ENCODE measurements at regions not wholly inside any gene's neighbourhood (a gene's known extent, or its start where the extent isn't known, plus 50 kb on each side); places are given as distances from the start of the nearest gene placed in this dataset.

DNA sequence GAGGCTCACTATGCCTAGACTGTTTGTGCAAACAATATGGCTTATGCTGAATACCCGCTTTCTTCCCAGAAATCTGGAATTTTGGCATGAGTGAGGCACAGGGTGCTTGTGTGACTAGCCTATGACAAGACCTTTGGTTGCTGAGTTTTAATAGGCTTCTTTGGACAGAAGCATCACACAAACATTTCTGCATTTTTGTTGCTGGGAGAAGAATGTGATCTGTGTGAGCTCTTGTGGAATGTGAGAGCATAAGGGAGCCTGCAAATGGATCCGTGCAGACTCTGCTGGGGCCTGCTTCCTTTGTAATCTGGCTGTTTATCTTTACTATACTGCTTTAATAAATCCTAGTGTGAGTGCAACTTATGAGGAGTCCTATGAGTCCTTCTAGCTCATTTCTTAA is 83.0 kb upstream of the ZDHHC17 start:
- Mint-ChIP-seq H3K4me1 (no peaks in the 10 kb centered on the region), H3K36me3 (no peaks in the 10 kb centered on the region), H3K9me3 (no peaks in the 10 kb centered on the region), H3K27me3 (no peaks in the 10 kb centered on the region), H3K27ac (no peak overlapping the region), H3K4me3 (no peak overlapping the region)
- ATAC-seq: no peak

DNA sequence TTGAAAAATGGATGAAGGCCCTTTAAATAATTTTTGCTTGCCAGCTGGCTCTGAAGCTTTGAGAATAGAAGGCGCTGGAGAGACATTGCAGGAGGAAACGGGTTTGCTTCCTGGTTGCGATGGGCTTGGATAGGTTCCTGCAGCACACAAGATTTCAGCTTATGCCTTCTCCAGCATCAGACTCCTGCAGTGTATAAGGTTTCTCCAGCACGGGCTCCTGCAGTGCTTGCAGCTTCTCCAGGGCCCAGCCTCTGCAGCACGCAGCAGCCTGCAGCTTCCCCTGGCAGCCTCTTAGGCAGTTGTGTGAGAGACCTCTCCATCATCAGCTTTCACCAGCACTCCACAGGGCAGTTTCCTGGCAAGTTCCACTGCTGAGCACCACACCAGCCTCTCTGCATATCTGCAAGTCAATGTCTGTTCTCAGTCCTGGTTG is 78.7 kb upstream of the ZDHHC17 start:
- no peaks in the 10 kb centered on the region for H3K36me3 Mint-ChIP-seq
- no peaks in the 10 kb centered on the region for H3K4me1 Mint-ChIP-seq
- no peak overlapping the region for H3K27ac Mint-ChIP-seq
- no peak for ATAC-seq
- H3K9me3 Mint-ChIP-seq: no peaks in the 10 kb centered on the region
- no peaks in the 10 kb centered on the region for H3K27me3 Mint-ChIP-seq
- no peak overlapping the region for H3K4me3 Mint-ChIP-seq

DNA sequence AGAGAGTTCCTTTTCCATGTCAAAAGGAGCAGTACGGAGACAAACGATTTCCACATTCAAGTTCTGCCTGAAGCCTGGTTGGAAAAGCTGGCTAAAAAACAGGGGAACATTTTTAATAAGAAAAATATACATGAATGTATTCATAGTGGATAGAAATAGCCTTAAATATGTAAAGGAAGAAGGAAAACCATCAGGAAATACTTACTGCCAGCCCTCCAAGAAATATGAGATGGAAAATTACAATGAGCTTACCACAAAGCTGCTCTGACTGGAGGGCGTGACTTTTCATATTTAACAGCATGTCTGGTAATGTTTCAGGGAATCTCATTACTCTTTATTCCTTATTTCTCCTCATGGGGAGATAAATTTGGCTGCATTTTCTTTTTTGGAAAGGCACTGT is 75.9 kb upstream of the ZDHHC17 start:
- Mint-ChIP-seq H3K4me1 (no peaks in the 10 kb centered on the region), H3K4me3 (no peak overlapping the region), H3K27me3 (no peaks in the 10 kb centered on the region), H3K9me3 (no peaks in the 10 kb centered on the region), H3K27ac (no peak overlapping the region), H3K36me3 (no peaks in the 10 kb centered on the region)
- ATAC-seq: no peak

DNA sequence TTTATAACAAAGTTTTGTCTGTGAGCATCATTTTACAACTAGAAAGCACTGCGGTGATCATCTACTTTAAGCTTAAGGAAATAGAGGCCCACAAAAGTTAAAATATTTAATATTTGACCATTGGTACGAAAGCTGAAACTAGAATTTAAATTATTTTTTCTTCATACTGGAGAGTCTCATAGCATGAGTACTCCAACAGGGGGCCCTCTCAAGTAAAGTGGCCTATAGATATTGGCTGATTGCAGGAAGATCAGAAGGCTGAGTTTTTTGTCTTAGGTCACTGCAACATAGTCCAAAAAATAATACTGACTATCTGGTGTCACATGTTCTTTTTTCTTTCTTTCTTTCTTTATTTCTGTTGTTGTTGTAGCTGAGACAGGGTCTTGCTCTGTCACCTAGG is 75.3 kb upstream of the ZDHHC17 start:
- H3K27ac Mint-ChIP-seq: no peak overlapping the region
- H3K4me3 Mint-ChIP-seq: no peak overlapping the region
- no peaks in the 10 kb centered on the region for H3K9me3 Mint-ChIP-seq
- H3K4me1 Mint-ChIP-seq: no peaks in the 10 kb centered on the region
- H3K27me3 Mint-ChIP-seq: no peaks in the 10 kb centered on the region
- H3K36me3 Mint-ChIP-seq: no peaks in the 10 kb centered on the region
- ATAC-seq: no peak

DNA sequence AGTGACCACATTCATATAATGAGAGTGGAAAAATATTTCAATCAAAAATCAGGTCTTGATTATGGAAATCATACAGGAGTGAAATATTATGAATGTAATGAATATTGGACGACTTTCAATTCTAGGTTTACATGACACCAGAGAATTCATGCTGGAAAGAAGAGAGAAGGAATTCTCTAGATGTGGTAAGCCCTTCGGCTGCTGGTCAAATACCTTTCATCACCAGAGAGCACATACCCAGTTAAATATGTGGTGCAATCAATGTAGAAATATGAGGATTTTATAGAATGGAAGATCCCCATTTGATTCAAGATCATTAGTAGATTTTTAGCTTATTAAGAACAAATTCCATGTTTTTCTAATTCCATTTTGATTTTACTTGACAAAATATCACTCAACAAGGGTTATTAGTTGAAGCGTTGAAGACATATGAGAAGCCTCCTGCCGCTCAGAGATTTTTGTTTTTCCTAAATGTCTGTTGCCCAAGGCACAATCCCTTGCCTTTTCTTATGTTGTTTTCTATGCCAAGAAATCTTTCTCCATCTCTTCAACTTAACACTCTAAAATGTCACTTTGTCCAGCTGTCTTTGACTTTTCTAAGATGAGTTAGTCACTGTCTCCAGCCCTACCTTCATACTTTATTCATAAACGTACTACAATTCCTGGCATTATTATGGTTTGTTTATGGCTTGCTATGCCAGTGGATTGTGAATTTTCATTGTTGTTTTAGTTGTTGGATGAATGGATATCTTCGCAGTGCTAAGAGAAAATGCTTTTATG is 72.8 kb upstream of the ZDHHC17 start:
- no peak for ATAC-seq
- H3K27ac Mint-ChIP-seq: no peak overlapping the region
- no peaks in the 10 kb centered on the region for H3K9me3 Mint-ChIP-seq

DNA sequence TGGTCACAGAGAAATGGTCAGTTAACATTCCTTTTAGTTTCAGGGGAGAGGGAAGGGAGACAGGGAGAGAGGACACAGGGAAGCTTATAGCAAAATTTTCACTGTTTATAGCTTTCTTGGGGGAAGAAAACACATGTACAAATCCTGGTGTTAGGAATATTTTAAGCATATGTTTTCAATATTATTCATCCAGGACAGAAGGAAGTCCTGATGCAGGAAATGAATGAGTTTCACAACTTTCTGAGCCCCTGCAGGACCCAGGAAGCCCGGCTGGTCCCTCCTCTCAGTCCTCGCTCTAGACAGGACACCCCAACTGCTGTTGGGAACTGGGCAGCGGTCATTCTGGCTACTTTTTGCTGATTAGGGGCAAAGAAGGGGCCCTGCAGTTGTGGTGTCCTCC is 71.1 kb upstream of the ZDHHC17 start:
- H3K9me3 Mint-ChIP-seq: no peaks in the 10 kb centered on the region

More for the DNA sequence above, 72.8 kb upstream of the ZDHHC17 start:
- Mint-ChIP-seq H3K27me3 (no peaks in the 10 kb centered on the region), H3K36me3 (no peaks in the 10 kb centered on the region), H3K4me3 (no peak overlapping the region), H3K4me1 (no peaks in the 10 kb centered on the region)

DNA sequence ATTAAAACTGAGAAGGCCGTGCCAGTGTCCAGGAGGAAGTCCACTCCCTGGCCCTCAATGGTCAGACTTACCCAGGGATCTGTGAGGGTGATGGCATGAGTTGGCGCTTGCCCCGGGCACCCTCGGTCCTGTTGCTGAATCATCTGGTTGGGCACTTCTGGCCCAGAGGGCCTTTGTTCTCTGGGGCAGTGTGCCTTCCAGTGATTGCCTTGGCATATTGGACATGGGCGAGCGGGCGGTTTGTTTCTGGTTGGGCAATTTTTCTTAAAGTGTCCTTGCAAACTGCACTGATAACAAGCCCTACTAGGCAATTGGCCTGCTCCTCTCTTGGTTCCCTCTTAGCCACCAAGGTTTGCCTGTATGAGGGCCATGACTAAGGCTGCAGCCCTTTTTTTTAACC is 69.5 kb upstream of the ZDHHC17 start:
- no peaks in the 10 kb centered on the region for H3K9me3 Mint-ChIP-seq
- no peaks in the 10 kb centered on the region for H3K36me3 Mint-ChIP-seq
- no peak for ATAC-seq
- no peak overlapping the region for H3K27ac Mint-ChIP-seq
- no peak overlapping the region for H3K4me3 Mint-ChIP-seq
- H3K27me3 Mint-ChIP-seq: peaks cover 6% of the 10 kb centered on the region
- H3K4me1 Mint-ChIP-seq: no peaks in the 10 kb centered on the region

More for the DNA sequence above, 71.1 kb upstream of the ZDHHC17 start:
- no peaks in the 10 kb centered on the region for H3K36me3 Mint-ChIP-seq
- no peak overlapping the region for H3K4me3 Mint-ChIP-seq
- no peaks in the 10 kb centered on the region for H3K4me1 Mint-ChIP-seq
- no peaks in the 10 kb centered on the region for H3K27me3 Mint-ChIP-seq
- no peak overlapping the region for H3K27ac Mint-ChIP-seq
- ATAC-seq: no peak

DNA sequence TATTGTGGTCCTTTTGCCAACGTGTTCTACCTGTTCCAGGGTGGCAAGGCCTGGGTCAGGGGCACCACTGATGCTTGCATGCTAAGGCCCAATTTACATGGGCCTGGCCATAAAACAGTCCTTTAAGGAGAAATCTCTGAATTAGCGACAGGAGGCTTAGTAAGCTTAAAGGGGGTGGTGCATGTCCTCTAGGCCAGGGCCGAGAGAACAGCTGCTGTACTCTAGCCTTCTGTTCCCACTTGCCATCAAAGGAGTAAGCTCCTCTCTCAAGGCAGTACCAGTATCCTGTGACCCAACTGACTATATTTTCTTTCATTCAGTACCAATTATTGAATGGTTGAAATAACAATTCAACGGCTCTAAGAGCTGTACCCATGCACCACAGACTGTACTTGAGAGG is 67.7 kb upstream of the ZDHHC17 start:
- H3K27me3 Mint-ChIP-seq: peaks cover 9% of the 10 kb centered on the region
- H3K4me1 Mint-ChIP-seq: no peaks in the 10 kb centered on the region
- no peak overlapping the region for H3K27ac Mint-ChIP-seq
- H3K36me3 Mint-ChIP-seq: no peaks in the 10 kb centered on the region
- no peaks in the 10 kb centered on the region for H3K9me3 Mint-ChIP-seq
- ATAC-seq: no peak
- no peak overlapping the region for H3K4me3 Mint-ChIP-seq

DNA sequence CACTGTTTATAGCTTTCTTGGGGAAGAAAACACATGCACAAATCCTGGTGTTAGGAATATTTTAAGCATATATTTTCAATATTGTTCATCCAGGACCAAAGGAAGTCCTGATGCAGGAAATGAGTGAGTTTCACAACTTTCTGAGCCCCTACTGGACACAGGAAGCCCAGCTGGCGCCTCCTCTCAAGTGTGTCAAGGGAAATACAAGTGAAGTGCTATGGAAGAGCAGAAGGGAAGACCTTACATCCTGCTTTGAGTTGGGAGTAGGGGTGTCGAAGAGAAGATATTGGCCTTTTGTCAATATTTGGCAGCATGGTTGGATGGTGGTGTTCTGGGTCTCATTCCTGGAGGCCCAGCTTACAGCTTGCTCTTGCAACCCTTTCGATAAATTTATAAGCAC is 66.1 kb upstream of the ZDHHC17 start:
- no peaks in the 10 kb centered on the region for H3K36me3 Mint-ChIP-seq
- no peak overlapping the region for H3K27ac Mint-ChIP-seq
- no peaks in the 10 kb centered on the region for H3K4me1 Mint-ChIP-seq
- H3K4me3 Mint-ChIP-seq: no peak overlapping the region
- H3K27me3 Mint-ChIP-seq: peaks cover 18% of the 10 kb centered on the region
- no peak for ATAC-seq
- H3K9me3 Mint-ChIP-seq: no peaks in the 10 kb centered on the region

DNA sequence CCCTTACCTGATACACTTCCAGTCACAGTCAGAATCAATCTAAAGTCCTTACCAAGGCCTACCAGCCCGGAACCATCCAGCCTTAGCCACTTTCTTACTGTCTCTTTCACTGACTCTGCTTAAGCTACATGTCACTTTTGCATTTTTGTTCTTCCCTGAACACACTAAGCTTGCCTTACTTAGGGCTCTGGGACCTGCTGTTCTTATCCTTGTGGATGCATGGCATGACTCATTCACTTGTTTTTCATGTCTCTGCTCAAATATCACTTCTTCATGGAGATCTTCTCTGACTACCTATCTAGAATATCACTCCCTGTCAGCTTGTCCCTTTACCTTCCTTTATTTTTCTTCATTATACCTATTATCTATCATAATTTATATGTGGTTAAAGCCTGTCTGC is 65.6 kb upstream of the ZDHHC17 start:
- no peaks in the 10 kb centered on the region for H3K9me3 Mint-ChIP-seq
- no peaks in the 10 kb centered on the region for H3K4me1 Mint-ChIP-seq
- peaks cover 18% of the 10 kb centered on the region for H3K27me3 Mint-ChIP-seq
- no peak overlapping the region for H3K4me3 Mint-ChIP-seq
- H3K27ac Mint-ChIP-seq: no peak overlapping the region
- ATAC-seq: no peak
- H3K36me3 Mint-ChIP-seq: no peaks in the 10 kb centered on the region

DNA sequence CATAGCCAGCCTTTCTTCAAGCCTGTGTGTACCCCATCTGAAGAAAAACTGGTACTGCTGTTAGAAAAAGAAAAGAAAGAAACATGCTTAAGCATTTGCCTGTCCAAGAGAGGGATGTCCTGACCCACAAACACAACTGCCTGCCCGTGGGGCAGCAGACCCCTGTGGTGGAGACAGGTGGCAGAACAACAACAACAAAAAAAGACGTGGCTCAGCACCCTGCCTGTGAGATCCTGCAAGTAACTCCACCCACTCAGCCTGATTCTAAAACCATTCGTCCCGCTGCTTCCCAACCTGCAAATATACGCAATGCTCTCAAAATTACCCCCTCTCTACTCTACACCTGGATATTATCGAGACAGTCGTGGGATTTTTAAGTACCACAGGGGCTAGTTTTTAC is 64.9 kb upstream of the ZDHHC17 start:
- no peaks in the 10 kb centered on the region for H3K9me3 Mint-ChIP-seq
- no peak for ATAC-seq
- no peak overlapping the region for H3K27ac Mint-ChIP-seq
- peaks cover 18% of the 10 kb centered on the region for H3K27me3 Mint-ChIP-seq
- H3K4me1 Mint-ChIP-seq: peaks cover 4% of the 10 kb centered on the region
- H3K4me3 Mint-ChIP-seq: no peak overlapping the region
- no peaks in the 10 kb centered on the region for H3K36me3 Mint-ChIP-seq

DNA sequence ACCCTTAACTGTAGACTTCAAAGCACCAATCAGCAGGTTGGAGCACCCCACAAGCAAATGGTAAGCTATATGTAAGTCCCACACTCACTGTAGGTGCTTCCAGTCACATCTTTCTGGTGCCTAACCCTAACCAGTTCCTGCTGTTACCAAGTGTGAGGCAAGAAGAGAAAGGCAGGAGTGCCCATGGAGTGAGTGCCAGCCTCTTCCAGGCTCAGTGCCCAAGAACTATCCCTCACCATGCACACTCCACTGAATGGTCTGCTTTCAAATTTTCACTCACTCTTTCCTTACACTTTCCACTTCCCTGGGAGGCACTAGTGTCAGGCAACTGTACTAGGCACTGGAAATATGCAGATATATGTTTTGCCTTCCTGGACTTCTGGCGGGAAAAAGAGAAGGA is 62.2 kb upstream of the ZDHHC17 start:
- no peaks in the 10 kb centered on the region for H3K9me3 Mint-ChIP-seq
- H3K27me3 Mint-ChIP-seq: peaks cover 18% of the 10 kb centered on the region
- H3K36me3 Mint-ChIP-seq: no peaks in the 10 kb centered on the region
- H3K4me3 Mint-ChIP-seq: no peak overlapping the region
- peaks cover 13% of the 10 kb centered on the region for H3K4me1 Mint-ChIP-seq
- H3K27ac Mint-ChIP-seq: no peak overlapping the region
- no peak for ATAC-seq

DNA sequence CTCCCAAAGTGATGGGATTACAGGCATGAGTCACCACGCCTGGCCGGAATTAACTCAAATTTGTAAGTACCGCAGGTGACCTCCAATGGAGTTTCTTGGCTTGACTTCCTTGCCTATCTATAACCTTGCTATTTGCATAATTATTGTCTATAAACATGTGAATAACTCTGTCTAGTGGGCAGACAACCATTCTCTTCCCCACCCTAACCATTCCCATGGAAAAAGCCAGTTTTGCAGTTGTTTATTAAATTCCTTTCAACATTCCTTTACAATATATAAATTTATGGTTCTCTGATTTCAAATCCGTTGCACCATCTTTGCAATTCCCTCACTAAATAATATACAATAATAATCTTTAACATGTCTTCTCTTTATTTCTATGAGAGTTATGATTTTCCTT is 61.0 kb upstream of the ZDHHC17 start:
- Mint-ChIP-seq H3K27me3 (peaks cover 18% of the 10 kb centered on the region), H3K36me3 (no peaks in the 10 kb centered on the region), H3K27ac (no peak overlapping the region), H3K9me3 (no peaks in the 10 kb centered on the region), H3K4me3 (no peak overlapping the region), H3K4me1 (peaks cover 13% of the 10 kb centered on the region)
- ATAC-seq: no peak

DNA sequence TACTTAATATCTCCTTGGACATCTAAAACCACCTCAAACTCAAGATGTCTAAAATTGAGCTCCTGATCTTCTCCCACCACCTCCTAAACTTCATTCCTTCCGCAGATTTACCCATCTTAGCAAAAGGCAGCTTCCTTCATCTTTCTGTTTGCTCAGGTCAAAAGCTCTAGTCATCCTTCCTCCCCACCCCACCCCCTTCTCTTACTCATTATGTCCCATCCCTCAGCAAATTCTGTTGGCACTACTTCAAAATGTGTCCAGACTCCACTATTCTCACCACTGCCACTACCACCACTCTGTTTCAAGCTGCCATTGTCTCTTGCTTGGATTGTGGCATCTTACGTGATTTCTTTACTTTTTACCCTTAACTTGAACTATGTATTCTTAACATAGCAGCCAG is 59.2 kb upstream of the ZDHHC17 start:
- H3K4me3 Mint-ChIP-seq: no peak overlapping the region
- no peak overlapping the region for H3K27ac Mint-ChIP-seq
- no peaks in the 10 kb centered on the region for H3K9me3 Mint-ChIP-seq
- ATAC-seq: no peak
- H3K27me3 Mint-ChIP-seq: peaks cover 9% of the 10 kb centered on the region
- no peaks in the 10 kb centered on the region for H3K36me3 Mint-ChIP-seq
- H3K4me1 Mint-ChIP-seq: peaks cover 13% of the 10 kb centered on the region

DNA sequence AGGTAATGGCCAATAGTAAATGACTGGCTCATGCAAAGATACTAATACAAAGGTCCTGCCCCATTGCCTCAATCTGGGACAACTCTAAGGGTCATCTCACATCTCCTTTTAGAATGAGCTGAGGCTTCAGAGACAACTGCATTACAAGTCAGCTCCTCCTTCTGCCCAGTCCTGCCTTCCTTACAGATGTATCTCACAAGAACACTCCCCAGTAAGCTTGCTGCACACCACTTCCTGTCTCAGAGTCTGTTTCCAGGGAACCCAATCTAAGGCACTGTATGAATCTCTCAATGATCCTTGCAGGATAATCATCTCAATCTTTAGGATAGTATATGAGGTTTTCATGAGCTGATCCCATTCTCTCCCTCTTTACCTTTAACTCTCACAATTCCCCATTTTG is 57.8 kb upstream of the ZDHHC17 start:
- no peaks in the 10 kb centered on the region for H3K9me3 Mint-ChIP-seq
- H3K4me1 Mint-ChIP-seq: peaks cover 13% of the 10 kb centered on the region
- no peak for ATAC-seq
- no peak overlapping the region for H3K4me3 Mint-ChIP-seq
- no peaks in the 10 kb centered on the region for H3K36me3 Mint-ChIP-seq
- H3K27ac Mint-ChIP-seq: no peak overlapping the region
- H3K27me3 Mint-ChIP-seq: peaks cover 9% of the 10 kb centered on the region

DNA sequence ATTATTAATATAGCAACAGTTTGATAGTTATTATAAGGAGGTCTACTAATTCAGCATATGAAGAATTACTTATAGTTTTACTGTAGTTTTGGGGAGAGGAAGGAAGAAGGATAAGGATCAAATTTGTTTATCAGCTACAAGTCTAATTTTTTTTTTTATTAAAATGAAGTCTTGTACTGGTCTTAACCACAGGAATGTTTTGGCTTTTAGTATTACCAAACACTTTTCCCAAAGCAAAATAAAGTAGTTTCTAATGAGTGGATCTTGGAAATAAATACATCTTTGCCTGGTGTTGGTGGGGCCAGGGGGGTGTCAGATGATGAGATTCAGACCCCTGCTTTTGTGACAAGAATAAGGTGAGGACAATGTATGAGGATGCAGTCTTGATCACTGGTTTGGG is 57.2 kb upstream of the ZDHHC17 start:
- peaks cover 9% of the 10 kb centered on the region for H3K27me3 Mint-ChIP-seq
- H3K36me3 Mint-ChIP-seq: no peaks in the 10 kb centered on the region
- H3K9me3 Mint-ChIP-seq: no peaks in the 10 kb centered on the region
- no peak for ATAC-seq
- H3K4me1 Mint-ChIP-seq: peaks cover 13% of the 10 kb centered on the region
- no peak overlapping the region for H3K27ac Mint-ChIP-seq
- no peak overlapping the region for H3K4me3 Mint-ChIP-seq

DNA sequence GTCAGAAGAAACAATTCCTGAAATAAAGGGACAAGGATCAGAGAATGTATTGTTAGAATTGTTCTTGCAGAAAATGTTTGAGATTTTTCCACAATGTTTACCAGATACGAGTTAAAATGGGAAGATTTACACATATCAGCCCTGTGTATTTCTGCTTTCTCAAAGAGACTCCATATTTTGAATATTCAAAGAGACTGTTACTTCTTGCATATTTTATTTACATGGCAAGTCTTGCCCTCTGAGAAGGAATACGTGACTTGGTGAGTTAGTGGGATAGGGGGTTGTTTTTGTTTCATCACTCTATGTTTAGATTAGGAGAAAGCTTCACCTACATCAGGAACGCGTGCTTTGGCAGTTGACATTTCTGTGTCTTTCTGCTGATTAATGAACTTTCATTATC is 56.1 kb upstream of the ZDHHC17 start:
- H3K4me3 Mint-ChIP-seq: no peak overlapping the region
- H3K27me3 Mint-ChIP-seq: no peaks in the 10 kb centered on the region
- no peaks in the 10 kb centered on the region for H3K9me3 Mint-ChIP-seq
- no peak overlapping the region for H3K27ac Mint-ChIP-seq
- no peaks in the 10 kb centered on the region for H3K36me3 Mint-ChIP-seq
- H3K4me1 Mint-ChIP-seq: peaks cover 13% of the 10 kb centered on the region
- ATAC-seq: no peak
